Naive thymus-derived CD4-positive, alpha-beta T cell (primary cell): ENCODE measurements at regions not wholly inside any gene's neighbourhood (a gene's known extent, or its start where the extent isn't known, plus 50 kb on each side); places are given as distances from the start of the nearest gene placed in this dataset.

Experiments used
- ATAC-seq: fragments of 150-1000 bp; cut with Tn5 transposase; 2 replicates; pipeline ENCODE4 v1.10.0; 2021; ENCODE audit warnings: mild to moderate bottlenecking, moderate library complexity
- CTCF ChIA-PET: fragments of 350-600 bp; sonication (Branson Sonifier 250); formaldehyde crosslinking; loops from one replicate; lab custom pipeline; 2021; ENCODE audit warnings: antibody characterized with exemption; lab: Charles Lee
- POLR2A ChIA-PET: fragments of 350-600 bp; sonication (Branson Sonifier 250); formaldehyde crosslinking; loops from one replicate; lab custom pipeline; 2021; ENCODE audit warnings: antibody characterized with exemption, inconsistent platforms; lab: Charles Lee
- DNase-seq, 9 donors: peaks; one replicate each; pipeline versions ENCODE4 v3.0.0 to v3.0.0-alpha.2; 2020 to 2022; ENCODE audit warnings: mixed read lengths in 1 of 9
- H3K27ac ChIP-seq: one replicate; pipeline ENCODE4 v1.7.0; 2013; ENCODE audit warnings: mild to moderate bottlenecking, low read depth, low read length, moderate library complexity
- H3K27me3 ChIP-seq, 2 donors: one replicate each; pipeline ENCODE4 v1.7.0; 2013; ENCODE audit warnings: low read length in 2 of 2, mild to moderate bottlenecking in 2 of 2, moderate library complexity in 2 of 2; ENCODE audit not compliant: control insufficient read depth in 2 of 2, insufficient read depth in 2 of 2
- H3K36me3 ChIP-seq, 3 experiments: 1 replicate in 2 of 3; 2 replicates in 1 of 3; pipeline ENCODE4 v1.7.0; 2013; ENCODE audit warnings: low read length in 3 of 3, mild to moderate bottlenecking in 3 of 3, moderate library complexity in 1 of 3; ENCODE audit not compliant: insufficient read depth in 3 of 3, control insufficient read depth in 2 of 3
- H3K4me1 ChIP-seq, 2 donors: one replicate each; pipeline ENCODE4 v1.7.0; 2013; ENCODE audit warnings: low read length in 2 of 2, mild to moderate bottlenecking in 2 of 2, moderate library complexity in 1 of 2; ENCODE audit not compliant: control insufficient read depth in 2 of 2, insufficient read depth in 2 of 2
- H3K4me3 ChIP-seq: 2 replicates; pipeline ENCODE4 v1.7.0; 2013; ENCODE audit warnings: mild to moderate bottlenecking, low read length
- H3K9me3 ChIP-seq, 3 experiments: 1 replicate in 2 of 3; 2 replicates in 1 of 3; pipeline ENCODE4 v1.7.0; 2013; ENCODE audit warnings: low read length in 3 of 3; ENCODE audit not compliant: control insufficient read depth in 2 of 3
- H3K27ac Mint-ChIP-seq, 9 donors: one replicate each; pipeline ENCODE4 v1.8.0; 2020 to 2022; ENCODE audit warnings: mixed read lengths in 9 of 9, mild to moderate bottlenecking in 8 of 9, moderate library complexity in 5 of 9, inconsistent platforms in 2 of 9
- H3K27me3 Mint-ChIP-seq, 5 donors: one replicate each; pipeline ENCODE4 v1.8.0; 2021 to 2022; ENCODE audit warnings: mixed read lengths in 5 of 5, mild to moderate bottlenecking in 1 of 5
- H3K36me3 Mint-ChIP-seq, 5 donors: one replicate each; pipeline ENCODE4 v1.8.0; 2020 to 2022; ENCODE audit warnings: mixed read lengths in 5 of 5, mild to moderate bottlenecking in 3 of 5, inconsistent platforms in 1 of 5
- H3K4me1 Mint-ChIP-seq, 7 donors: one replicate each; pipeline ENCODE4 v1.8.0; 2020 to 2022; ENCODE audit warnings: mixed read lengths in 7 of 7, mild to moderate bottlenecking in 3 of 7, inconsistent platforms in 1 of 7
- H3K4me3 Mint-ChIP-seq, 10 donors: one replicate each; pipeline ENCODE4 v1.8.0; 2020 to 2022; ENCODE audit warnings: mild to moderate bottlenecking in 10 of 10, mixed read lengths in 10 of 10, moderate library complexity in 6 of 10, inconsistent platforms in 2 of 10
- H3K9me3 Mint-ChIP-seq, 11 donors: one replicate each; pipeline ENCODE4 v1.8.0; 2020 to 2022; ENCODE audit warnings: mixed read lengths in 11 of 11, mild to moderate bottlenecking in 4 of 11, inconsistent platforms in 1 of 11, moderate library complexity in 1 of 11
- intact Hi-C, 2 donors: fragments of 100-400 bp; cut with micrococcal nuclease; formaldehyde crosslinking; loops; one replicate each; pipeline ENCODE4 v1.15.1; 2023

DNA sequence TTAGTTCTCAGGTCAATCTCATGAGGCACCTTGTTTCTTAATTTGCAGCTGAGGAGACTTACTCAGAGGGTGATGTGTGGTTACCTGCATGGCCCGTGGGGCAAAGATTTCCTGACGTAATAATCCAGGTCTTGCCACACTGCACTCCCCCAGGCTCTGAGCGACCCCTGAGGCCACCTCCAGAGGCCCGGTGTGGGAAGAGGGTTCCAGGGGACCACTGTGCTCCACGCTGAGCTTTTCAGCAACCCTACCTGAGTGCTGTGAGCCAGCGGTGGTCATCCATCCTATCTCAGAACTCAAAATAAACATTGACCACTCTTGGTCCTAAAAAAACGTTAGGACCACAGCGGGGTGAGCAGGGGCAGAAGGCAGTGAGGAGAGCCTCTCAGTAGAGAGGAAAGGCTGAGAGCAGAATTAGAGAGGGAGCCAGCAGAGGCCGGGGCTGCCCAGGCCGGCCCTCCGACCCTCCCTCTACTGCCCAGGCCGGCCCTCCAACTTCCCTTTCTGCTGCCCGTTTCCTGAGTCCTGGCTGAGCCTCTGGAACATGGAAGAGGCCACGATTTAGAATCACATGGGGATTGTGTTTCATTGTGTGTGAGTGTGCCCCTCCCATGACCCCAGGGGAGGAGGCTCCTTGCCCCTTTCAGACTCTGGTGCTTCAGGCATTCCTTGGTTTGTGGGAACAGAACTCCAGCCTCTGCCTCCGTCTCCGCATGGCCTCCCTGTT lies 188.2 kb upstream of the DIO3 start:
- Histone ChIP-seq H3K4me1 (no peaks in the 10 kb centered on the region), H3K4me3 (no peak overlapping the region), H3K27me3 (peaks cover 0 to 2% of the 10 kb centered on the region in 2 donors), H3K9me3 (no peaks in the 10 kb centered on the region), H3K36me3 (no peaks in the 10 kb centered on the region), H3K27ac (no peak overlapping the region)
- Mint-ChIP-seq H3K27me3 (peaks cover 0 to 56% (median 26%) of the 10 kb centered on the region in 5 donors), H3K9me3 (no peaks in the 10 kb centered on the region), H3K4me3 (no peak overlapping the region), H3K27ac (no peak overlapping the region), H3K36me3 (no peaks in the 10 kb centered on the region), H3K4me1 (peaks cover 0 to 3% (median 0%) of the 10 kb centered on the region in 7 donors)
- DNase-seq (no peak), ATAC-seq (no peak)
- ChIA-PET POLR2A (no interaction called here), CTCF (no interaction called here)
- intact Hi-C loops = no loop called here

DNA sequence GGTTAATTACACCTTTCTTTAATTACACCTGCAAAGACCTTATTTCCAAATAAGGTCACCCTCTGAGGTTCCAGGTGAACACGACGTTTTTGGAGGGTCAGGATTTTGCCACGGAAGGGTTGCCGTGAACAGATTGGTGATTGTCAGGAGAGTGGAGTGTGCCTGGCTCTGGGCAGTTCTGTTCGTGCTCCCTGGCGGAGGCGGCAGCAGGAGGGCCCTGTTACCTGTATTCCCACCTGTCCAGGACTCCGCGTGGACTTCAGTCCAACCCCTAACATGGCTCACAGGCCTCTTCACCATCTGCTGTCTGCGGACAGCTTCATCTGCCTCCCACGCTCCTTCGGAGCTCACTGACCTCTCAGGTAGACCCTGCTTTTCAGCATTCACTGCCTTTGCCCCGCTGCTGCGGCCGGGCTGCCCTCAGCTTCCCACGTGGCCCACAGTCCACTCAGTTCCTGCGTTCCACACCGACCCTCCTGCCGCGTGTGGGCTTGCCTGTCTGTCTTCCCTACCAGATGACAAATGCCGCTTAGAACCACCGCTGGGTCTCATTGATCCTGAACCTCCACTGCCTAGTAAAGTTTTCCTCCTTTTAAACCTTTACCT lies 187.5 kb upstream of the DIO3 start:
- H3K27me3 ChIP-seq = peaks cover 0 to 2% of the 10 kb centered on the region in 2 donors
- ChIA-PET POLR2A (no interaction called here), CTCF (no interaction called here)
- no peaks in the 10 kb centered on the region for H3K36me3 ChIP-seq
- no peak overlapping the region for H3K27ac ChIP-seq
- intact Hi-C loops = no loop called here
- Mint-ChIP-seq H3K36me3 (no peaks in the 10 kb centered on the region), H3K4me3 (no peak overlapping the region), H3K4me1 (peaks cover 0 to 3% (median 0%) of the 10 kb centered on the region in 7 donors), H3K27me3 (peaks cover 2 to 49% (median 26%) of the 10 kb centered on the region in 5 donors), H3K9me3 (peaks cover 0 to 4% (median 0%) of the 10 kb centered on the region in 11 donors), H3K27ac (no peak overlapping the region)
- DNase-seq (no peak), ATAC-seq (no peak)
- H3K4me1 ChIP-seq = no peaks in the 10 kb centered on the region
- no peaks in the 10 kb centered on the region for H3K9me3 ChIP-seq
- H3K4me3 ChIP-seq = no peak overlapping the region

DNA sequence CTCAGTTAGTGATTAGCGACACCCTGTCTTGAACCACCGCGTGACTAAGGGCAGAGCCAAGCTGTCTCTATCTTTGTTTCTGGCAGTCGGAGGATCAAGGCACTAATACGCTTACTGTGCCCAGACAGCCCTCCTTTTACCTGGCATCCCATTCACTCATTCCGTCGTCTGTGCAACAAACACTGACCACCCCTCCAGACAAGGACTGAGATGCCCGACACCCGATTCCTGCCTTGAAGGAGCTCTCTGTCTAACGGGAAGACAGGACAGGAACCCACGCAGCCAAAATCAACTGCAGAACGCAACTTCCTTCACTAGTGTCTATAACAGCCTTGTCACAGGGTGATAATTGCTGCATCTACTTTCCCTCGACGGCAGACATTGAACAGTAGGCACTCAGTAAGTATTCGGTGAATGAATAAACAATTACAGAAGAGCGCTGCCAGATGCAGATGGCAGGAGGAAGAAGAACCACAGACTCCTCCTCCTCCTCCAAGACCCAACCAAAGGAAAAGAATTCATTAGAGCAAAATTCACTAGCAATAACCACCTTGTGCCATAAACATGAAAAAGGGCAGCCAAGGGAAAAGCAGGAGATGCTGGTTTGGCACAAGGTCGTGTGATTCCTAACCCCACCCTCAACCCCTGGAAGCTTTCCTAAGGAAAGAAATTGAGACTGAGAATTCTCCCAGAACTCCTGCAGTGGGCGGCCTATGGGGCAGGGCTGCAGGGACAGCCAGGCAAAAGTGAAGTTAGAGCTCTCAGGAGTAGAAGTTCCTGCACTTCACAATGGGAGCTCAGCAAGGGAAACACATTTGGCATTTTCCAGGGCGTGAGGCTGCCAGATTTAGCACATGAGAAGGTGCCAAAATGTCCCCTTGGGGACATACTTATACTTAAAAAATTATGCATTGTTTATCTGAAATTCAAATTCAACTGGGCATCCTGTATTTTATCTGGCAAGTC lies 186.6 kb upstream of the DIO3 start:
- peaks cover 0 to 3% (median 0%) of the 10 kb centered on the region in 7 donors for H3K4me1 Mint-ChIP-seq
- no peak overlapping the region for H3K27ac Mint-ChIP-seq
- H3K9me3 Mint-ChIP-seq = peaks cover 0 to 7% (median 0%) of the 10 kb centered on the region in 11 donors
- no peak overlapping the region for H3K4me3 Mint-ChIP-seq
- ATAC-seq (no peak), DNase-seq (no peak)
- peaks cover 2 to 48% (median 26%) of the 10 kb centered on the region in 5 donors for H3K27me3 Mint-ChIP-seq
- H3K4me3 ChIP-seq = no peak overlapping the region
- ChIA-PET POLR2A (no interaction called here), CTCF (no interaction called here)
- H3K27ac ChIP-seq = no peak overlapping the region
- no peaks in the 10 kb centered on the region for H3K36me3 ChIP-seq
- intact Hi-C loops = no loop called here
- no peaks in the 10 kb centered on the region for H3K9me3 ChIP-seq
- no peaks in the 10 kb centered on the region for H3K4me1 ChIP-seq
- H3K27me3 ChIP-seq = peaks cover 0 to 2% of the 10 kb centered on the region in 2 donors
- H3K36me3 Mint-ChIP-seq = no peaks in the 10 kb centered on the region

DNA sequence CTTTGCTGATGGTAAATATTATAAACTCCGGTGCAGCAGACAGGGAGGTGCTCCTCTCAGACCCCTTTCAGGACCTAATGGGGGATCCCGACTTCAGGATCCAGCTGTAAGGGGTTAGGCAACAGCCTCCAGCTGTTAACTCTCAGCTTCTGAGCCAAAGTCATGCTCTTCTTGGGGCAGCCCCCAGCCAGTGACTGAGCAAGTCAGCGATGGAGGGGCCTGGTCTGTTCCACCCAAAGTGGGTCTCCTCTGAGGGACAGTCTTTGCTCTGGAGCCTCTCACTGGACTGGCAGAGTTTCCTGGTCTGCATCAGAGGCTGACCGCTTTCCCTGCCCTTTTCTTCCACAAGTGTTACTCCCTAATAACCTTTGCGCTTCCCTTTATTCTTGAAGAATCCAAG lies 184.2 kb upstream of the DIO3 start:
- Histone ChIP-seq H3K9me3 (no peaks in the 10 kb centered on the region), H3K27ac (no peak overlapping the region), H3K27me3 (peaks cover 0 to 2% of the 10 kb centered on the region in 2 donors), H3K4me1 (no peaks in the 10 kb centered on the region), H3K36me3 (no peaks in the 10 kb centered on the region), H3K4me3 (no peak overlapping the region)
- no peak for ATAC-seq
- Mint-ChIP-seq H3K9me3 (peaks cover 0 to 28% (median 0%) of the 10 kb centered on the region in 11 donors), H3K4me1 (peaks cover 0 to 3% (median 0%) of the 10 kb centered on the region in 7 donors), H3K27me3 (peaks cover 7 to 34% (median 19%) of the 10 kb centered on the region in 5 donors), H3K36me3 (no peaks in the 10 kb centered on the region), H3K27ac (no peak overlapping the region), H3K4me3 (no peak overlapping the region)
- intact Hi-C loops = no loop called here
- ChIA-PET POLR2A (no interaction called here), CTCF (interaction anchor here (0.6 kb wide), 1 partner anchor 1317 kb away, joined by 5 read pairs; no protein-coding TSS in a partner anchor)
- DNase-seq = no peak

DNA sequence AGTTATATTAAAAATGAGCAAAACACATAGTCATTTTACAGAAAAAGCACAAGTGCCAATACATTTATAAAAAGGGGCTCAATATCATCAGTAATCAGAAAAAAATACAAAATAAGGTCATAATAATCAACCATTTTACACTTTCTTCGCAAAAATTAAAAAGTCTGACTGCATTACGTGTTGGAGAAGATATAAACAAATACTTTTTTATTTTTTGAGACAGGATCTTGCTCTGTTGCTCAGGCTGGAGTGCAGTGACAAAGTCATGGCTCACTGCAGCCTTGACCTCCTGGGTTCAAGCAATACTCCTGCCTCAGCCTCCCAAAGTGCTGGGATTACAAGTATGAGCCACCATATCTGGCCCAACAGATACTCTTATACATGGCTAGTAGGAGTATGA lies 181.5 kb upstream of the DIO3 start:
- ATAC-seq (no peak), DNase-seq (no peak)
- intact Hi-C loops = no loop called here
- Histone ChIP-seq H3K36me3 (no peaks in the 10 kb centered on the region), H3K9me3 (no peaks in the 10 kb centered on the region), H3K4me1 (no peaks in the 10 kb centered on the region), H3K4me3 (no peak overlapping the region), H3K27ac (no peak overlapping the region), H3K27me3 (peaks cover 0 to 2% of the 10 kb centered on the region in 2 donors)
- CTCF ChIA-PET = no interaction called here
- H3K4me1 Mint-ChIP-seq = peaks cover 0 to 3% (median 0%) of the 10 kb centered on the region in 7 donors
- peaks cover 0 to 6% (median 3%) of the 10 kb centered on the region in 5 donors for H3K36me3 Mint-ChIP-seq
- peaks cover 0 to 47% (median 15%) of the 10 kb centered on the region in 11 donors for H3K9me3 Mint-ChIP-seq
- peaks cover 7 to 28% (median 22%) of the 10 kb centered on the region in 5 donors for H3K27me3 Mint-ChIP-seq
- no peak overlapping the region for H3K4me3 Mint-ChIP-seq
- POLR2A ChIA-PET = no interaction called here
- H3K27ac Mint-ChIP-seq = no peak overlapping the region

DNA sequence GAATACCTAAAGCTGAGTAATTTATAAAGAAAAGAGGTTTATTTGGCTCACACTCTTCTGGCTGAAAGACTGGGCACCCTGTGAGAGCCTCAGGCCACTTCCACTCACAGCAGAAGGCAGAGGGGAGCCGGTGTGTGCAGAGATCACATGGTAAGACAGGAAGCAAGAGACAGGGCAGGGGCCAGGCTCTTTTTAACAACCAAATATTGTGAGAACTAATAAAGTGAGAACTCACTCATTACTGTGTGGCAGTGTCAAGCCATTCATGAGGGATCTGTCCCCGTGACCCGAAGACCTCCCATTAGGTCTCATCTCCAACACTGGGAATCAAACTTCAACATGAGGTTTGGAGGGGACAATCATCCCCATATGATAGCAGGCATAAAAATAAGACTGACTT lies 180.8 kb upstream of the DIO3 start:
- ChIA-PET CTCF (no interaction called here), POLR2A (no interaction called here)
- ATAC-seq (no peak), DNase-seq (no peak)
- Mint-ChIP-seq H3K36me3 (peaks cover 0 to 6% (median 3%) of the 10 kb centered on the region in 5 donors), H3K4me1 (peaks cover 0 to 3% (median 0%) of the 10 kb centered on the region in 7 donors), H3K27me3 (peaks cover 7 to 30% (median 17%) of the 10 kb centered on the region in 5 donors), H3K9me3 (peaks cover 0 to 51% (median 15%) of the 10 kb centered on the region in 11 donors), H3K4me3 (no peak overlapping the region), H3K27ac (no peak overlapping the region)
- Histone ChIP-seq H3K9me3 (no peaks in the 10 kb centered on the region), H3K27ac (no peak overlapping the region), H3K27me3 (no peaks in the 10 kb centered on the region), H3K4me3 (no peak overlapping the region), H3K36me3 (no peaks in the 10 kb centered on the region), H3K4me1 (no peaks in the 10 kb centered on the region)
- intact Hi-C loops = no loop called here
